WTC11 (cell line): ENCODE measurements at regions not wholly inside any gene's neighbourhood (a gene's known extent, or its start where the extent isn't known, plus 50 kb on each side); places are given as distances from the start of the nearest gene placed in this dataset.

Experiments
- ATAC-seq: fragments of 200-7000 bp; cut with Tn5 transposase; 2 replicates; pipeline ENCODE4 v1.10.0; 2021; ENCODE audit warnings: mild to moderate bottlenecking, moderate library complexity
- CTCF ChIA-PET: fragments of 300-600 bp; sonication (Branson Sonifier 250); formaldehyde crosslinking; loops from one replicate; lab custom pipeline; 2021; ENCODE audit warnings: antibody characterized with exemption; lab: Charles Lee
- POLR2A ChIA-PET: fragments of 350-600 bp; sonication (Branson Sonifier 250); formaldehyde crosslinking; loops from one replicate; lab custom pipeline; 2021; ENCODE audit warnings: antibody characterized with exemption; lab: Charles Lee
- DNase-seq: peaks from one replicate; pipeline ENCODE4 v3.0.0; 2021; ENCODE audit warnings: low spot score
- H3K27ac Mint-ChIP-seq: 2 replicates; pipeline ENCODE4 v1.8.0; 2021; ENCODE audit warnings: mixed read lengths
- H3K27me3 Mint-ChIP-seq: 2 replicates; pipeline ENCODE4 v1.8.0; 2021; ENCODE audit warnings: low read depth, mild to moderate bottlenecking, moderate library complexity, mixed read lengths
- H3K36me3 Mint-ChIP-seq: 2 replicates; pipeline ENCODE4 v1.8.0; 2021; ENCODE audit warnings: mixed read lengths
- H3K4me1 Mint-ChIP-seq: 2 replicates; pipeline ENCODE4 v1.8.0; 2022; ENCODE audit warnings: mixed read lengths
- H3K4me3 Mint-ChIP-seq: 2 replicates; pipeline ENCODE4 v1.8.0; 2021; ENCODE audit warnings: mild to moderate bottlenecking, moderate library complexity, mixed read lengths
- H3K9me3 Mint-ChIP-seq: 2 replicates; pipeline ENCODE4 v1.8.0; 2021; ENCODE audit warnings: mixed read lengths
- CBFB ChIP-seq: sonication (generic); formaldehyde crosslinking; IDR thresholded peaks from 2 replicates; pipeline ENCODE4 v1.8.1; 2022; ENCODE audit warnings: mild to moderate bottlenecking, low read depth, missing genetic modification reagents
- ETV6 ChIP-seq: sonication (generic); formaldehyde crosslinking; IDR thresholded peaks from 2 replicates; pipeline ENCODE4 v1.8.1; 2022; ENCODE audit warnings: mild to moderate bottlenecking, missing genetic modification reagents
- FOXJ3 ChIP-seq: sonication (generic); formaldehyde crosslinking; IDR thresholded peaks from 2 replicates; pipeline ENCODE4 v1.9.0; 2021; ENCODE audit warnings: missing genetic modification reagents, mild to moderate bottlenecking, borderline replicate concordance
- FOXP1 ChIP-seq: sonication (generic); formaldehyde crosslinking; IDR thresholded peaks from 2 replicates; pipeline ENCODE4 v1.8.0; 2022; ENCODE audit warnings: missing genetic modification reagents, mild to moderate bottlenecking, moderate library complexity, borderline replicate concordance
- GRHL2 ChIP-seq: fragments of 250-450 bp; sonication (Bioruptor Pico); IDR thresholded peaks from 2 replicates; pipeline ENCODE4 v1.8.0; 2022; ENCODE audit warnings: mild to moderate bottlenecking, moderate library complexity; ENCODE audit not compliant: insufficient replicate concordance, severe bottlenecking
- KAT7 ChIP-seq: sonication (generic); formaldehyde crosslinking; IDR thresholded peaks from 2 replicates; pipeline ENCODE4 v1.8.1; 2023; ENCODE audit warnings: missing genetic modification reagents, mild to moderate bottlenecking, borderline replicate concordance
- MXD4 ChIP-seq: fragments of 250-450 bp; sonication (Bioruptor Pico); IDR thresholded peaks from 2 replicates; pipeline ENCODE4 v1.8.0; 2021; ENCODE audit warnings: mild to moderate bottlenecking, moderate library complexity, borderline replicate concordance
- NFYB ChIP-seq: sonication (generic); formaldehyde crosslinking; conservative IDR thresholded peaks from 2 replicates; pipeline ENCODE4 v1.8.0; 2022; ENCODE audit warnings: low read depth, missing genetic modification reagents
- SMAD3 ChIP-seq: sonication (generic); formaldehyde crosslinking; IDR thresholded peaks from 2 replicates; pipeline ENCODE4 v1.8.0; 2022; ENCODE audit warnings: missing genetic modification reagents, mild to moderate bottlenecking, borderline replicate concordance
- SMAD4 ChIP-seq: sonication (generic); formaldehyde crosslinking; IDR thresholded peaks from 2 replicates; pipeline ENCODE4 v1.8.0; 2022; ENCODE audit warnings: mild to moderate bottlenecking, missing genetic modification reagents
- SP1 ChIP-seq: sonication (generic); formaldehyde crosslinking; conservative IDR thresholded peaks from 2 replicates; pipeline ENCODE4 v1.8.1; 2022; ENCODE audit warnings: missing genetic modification reagents
- TF ChIP-seq, protein P1 (sequence below): sonication (generic); formaldehyde crosslinking; IDR thresholded peaks from 2 replicates; pipeline ENCODE4 v1.8.1; 2022; ENCODE audit warnings: missing genetic modification reagents, borderline replicate concordance
- TF ChIP-seq, protein P2 (sequence below): fragments of 250-450 bp; sonication (Bioruptor Pico); IDR thresholded peaks from 2 replicates; pipeline ENCODE4 v2.1.2; 2022; ENCODE audit warnings: mild to moderate bottlenecking, moderate library complexity
- TF ChIP-seq, protein P3 (sequence below): fragments of 250-450 bp; sonication (Bioruptor Pico); conservative IDR thresholded peaks from 2 replicates; pipeline ENCODE4 v1.9.0; 2021; ENCODE audit warnings: mild to moderate bottlenecking
- TF ChIP-seq, protein P4 (sequence below): fragments of 200-600 bp; IDR thresholded peaks from 2 replicates; pipeline ENCODE4 v1.8.0; 2022; ENCODE audit warnings: antibody characterized with exemption
- TF ChIP-seq, protein P5 (sequence below): fragments of 250-450 bp; sonication (Bioruptor Pico); IDR thresholded peaks from 2 replicates; pipeline ENCODE4 v1.9.0; 2021; ENCODE audit warnings: mild to moderate bottlenecking
- TF ChIP-seq, protein P6 (sequence below): sonication (generic); formaldehyde crosslinking; IDR thresholded peaks from 2 replicates; pipeline ENCODE4 v1.8.1; 2023; ENCODE audit warnings: mild to moderate bottlenecking, missing genetic modification reagents, moderate library complexity
- TF ChIP-seq, protein P7 (sequence below): sonication (generic); formaldehyde crosslinking; IDR thresholded peaks from 2 replicates; pipeline ENCODE4 v1.8.1; 2022; ENCODE audit warnings: low read depth, mild to moderate bottlenecking, moderate library complexity, missing genetic modification reagents, borderline replicate concordance

DNA sequence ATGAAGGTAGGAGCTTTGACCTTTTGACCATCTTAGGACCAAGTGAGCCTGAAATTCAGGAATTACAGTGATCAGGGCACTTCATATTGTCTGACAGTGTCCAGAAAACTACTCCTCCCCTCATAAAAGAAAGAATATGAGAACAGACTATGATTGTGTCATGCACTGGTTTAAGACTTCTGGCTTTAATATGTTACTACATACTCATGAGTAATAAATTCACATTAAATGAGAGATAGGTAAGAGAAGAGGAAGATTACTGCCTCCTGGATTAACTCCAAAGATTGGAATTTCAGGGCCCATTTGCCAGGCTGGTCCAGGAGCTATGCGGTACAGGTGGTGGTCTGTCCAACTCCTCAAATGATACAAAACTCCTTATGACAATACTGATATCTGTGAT lies 213.5 kb upstream of the ADRA1B start:
- no peak for TF ChIP-seq SP1 (CRISPR knock-in tag)
- no peak for TF ChIP-seq ETV6
- TF ChIP-seq, protein P1, sequence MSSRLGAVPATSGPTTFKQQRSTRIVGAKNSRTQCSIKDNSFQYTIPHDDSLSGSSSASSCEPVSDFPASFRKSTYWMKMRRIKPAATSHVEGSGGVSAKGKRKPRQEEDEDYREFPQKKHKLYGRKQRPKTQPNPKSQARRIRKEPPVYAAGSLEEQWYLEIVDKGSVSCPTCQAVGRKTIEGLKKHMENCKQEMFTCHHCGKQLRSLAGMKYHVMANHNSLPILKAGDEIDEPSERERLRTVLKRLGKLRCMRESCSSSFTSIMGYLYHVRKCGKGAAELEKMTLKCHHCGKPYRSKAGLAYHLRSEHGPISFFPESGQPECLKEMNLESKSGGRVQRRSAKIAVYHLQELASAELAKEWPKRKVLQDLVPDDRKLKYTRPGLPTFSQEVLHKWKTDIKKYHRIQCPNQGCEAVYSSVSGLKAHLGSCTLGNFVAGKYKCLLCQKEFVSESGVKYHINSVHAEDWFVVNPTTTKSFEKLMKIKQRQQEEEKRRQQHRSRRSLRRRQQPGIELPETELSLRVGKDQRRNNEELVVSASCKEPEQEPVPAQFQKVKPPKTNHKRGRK (CRISPR knock-in tag) = no peak
- TF ChIP-seq, protein P2, sequence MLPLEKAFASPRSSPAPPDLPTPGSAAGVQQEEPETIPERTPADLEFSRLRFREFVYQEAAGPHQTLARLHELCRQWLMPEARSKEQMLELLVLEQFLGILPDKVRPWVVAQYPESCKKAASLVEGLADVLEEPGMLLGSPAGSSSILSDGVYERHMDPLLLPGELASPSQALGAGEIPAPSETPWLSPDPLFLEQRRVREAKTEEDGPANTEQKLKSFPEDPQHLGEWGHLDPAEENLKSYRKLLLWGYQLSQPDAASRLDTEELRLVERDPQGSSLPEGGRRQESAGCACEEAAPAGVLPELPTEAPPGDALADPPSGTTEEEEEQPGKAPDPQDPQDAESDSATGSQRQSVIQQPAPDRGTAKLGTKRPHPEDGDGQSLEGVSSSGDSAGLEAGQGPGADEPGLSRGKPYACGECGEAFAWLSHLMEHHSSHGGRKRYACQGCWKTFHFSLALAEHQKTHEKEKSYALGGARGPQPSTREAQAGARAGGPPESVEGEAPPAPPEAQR (CRISPR knock-in tag) = no peak
- no peak for TF ChIP-seq CBFB (CRISPR knock-in tag)
- TF ChIP-seq GRHL2 (CRISPR knock-in tag) = no peak
- TF ChIP-seq, protein P3, sequence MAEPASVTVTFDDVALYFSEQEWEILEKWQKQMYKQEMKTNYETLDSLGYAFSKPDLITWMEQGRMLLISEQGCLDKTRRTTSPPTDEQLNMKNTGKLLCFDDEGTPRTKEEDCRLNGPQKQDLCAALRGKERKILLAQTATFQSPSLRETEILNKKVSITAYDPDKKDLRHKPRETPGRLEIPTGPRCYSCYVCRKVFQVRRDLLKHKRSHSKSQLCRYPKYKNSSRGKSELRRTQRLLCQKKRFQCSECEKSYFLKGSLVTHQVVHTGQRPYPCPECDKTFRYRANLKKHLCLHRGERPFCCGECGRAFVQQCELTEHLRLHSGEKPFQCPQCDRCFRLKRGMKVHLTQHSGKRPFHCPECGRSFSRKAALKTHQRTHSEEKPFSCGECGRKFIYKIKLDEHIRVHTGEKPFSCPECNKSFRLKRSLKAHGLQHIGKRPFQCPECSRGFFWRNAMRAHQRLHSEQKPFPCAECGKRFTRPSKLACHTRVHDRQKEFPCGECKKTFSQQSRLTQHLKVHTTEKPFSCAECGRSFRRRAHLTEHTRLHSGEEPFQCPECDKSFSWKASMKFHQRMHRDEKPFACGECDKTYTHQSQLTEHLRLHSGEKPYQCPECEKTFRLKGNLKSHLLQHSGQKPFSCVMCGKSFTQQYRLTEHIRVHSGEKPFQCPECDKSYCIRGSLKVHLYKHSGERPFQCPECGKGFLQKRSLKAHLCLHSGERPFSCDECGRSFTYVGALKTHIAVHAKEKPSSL (CRISPR knock-in tag) = no peak
- TF ChIP-seq NFYB = no peak
- TF ChIP-seq FOXJ3 (CRISPR knock-in tag) = no peak
- TF ChIP-seq SMAD4 (CRISPR knock-in tag) = no peak
- TF ChIP-seq, protein P4, sequence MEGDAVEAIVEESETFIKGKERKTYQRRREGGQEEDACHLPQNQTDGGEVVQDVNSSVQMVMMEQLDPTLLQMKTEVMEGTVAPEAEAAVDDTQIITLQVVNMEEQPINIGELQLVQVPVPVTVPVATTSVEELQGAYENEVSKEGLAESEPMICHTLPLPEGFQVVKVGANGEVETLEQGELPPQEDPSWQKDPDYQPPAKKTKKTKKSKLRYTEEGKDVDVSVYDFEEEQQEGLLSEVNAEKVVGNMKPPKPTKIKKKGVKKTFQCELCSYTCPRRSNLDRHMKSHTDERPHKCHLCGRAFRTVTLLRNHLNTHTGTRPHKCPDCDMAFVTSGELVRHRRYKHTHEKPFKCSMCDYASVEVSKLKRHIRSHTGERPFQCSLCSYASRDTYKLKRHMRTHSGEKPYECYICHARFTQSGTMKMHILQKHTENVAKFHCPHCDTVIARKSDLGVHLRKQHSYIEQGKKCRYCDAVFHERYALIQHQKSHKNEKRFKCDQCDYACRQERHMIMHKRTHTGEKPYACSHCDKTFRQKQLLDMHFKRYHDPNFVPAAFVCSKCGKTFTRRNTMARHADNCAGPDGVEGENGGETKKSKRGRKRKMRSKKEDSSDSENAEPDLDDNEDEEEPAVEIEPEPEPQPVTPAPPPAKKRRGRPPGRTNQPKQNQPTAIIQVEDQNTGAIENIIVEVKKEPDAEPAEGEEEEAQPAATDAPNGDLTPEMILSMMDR = no peak
- no peak for TF ChIP-seq KAT7 (CRISPR knock-in tag)
- TF ChIP-seq, protein P5, sequence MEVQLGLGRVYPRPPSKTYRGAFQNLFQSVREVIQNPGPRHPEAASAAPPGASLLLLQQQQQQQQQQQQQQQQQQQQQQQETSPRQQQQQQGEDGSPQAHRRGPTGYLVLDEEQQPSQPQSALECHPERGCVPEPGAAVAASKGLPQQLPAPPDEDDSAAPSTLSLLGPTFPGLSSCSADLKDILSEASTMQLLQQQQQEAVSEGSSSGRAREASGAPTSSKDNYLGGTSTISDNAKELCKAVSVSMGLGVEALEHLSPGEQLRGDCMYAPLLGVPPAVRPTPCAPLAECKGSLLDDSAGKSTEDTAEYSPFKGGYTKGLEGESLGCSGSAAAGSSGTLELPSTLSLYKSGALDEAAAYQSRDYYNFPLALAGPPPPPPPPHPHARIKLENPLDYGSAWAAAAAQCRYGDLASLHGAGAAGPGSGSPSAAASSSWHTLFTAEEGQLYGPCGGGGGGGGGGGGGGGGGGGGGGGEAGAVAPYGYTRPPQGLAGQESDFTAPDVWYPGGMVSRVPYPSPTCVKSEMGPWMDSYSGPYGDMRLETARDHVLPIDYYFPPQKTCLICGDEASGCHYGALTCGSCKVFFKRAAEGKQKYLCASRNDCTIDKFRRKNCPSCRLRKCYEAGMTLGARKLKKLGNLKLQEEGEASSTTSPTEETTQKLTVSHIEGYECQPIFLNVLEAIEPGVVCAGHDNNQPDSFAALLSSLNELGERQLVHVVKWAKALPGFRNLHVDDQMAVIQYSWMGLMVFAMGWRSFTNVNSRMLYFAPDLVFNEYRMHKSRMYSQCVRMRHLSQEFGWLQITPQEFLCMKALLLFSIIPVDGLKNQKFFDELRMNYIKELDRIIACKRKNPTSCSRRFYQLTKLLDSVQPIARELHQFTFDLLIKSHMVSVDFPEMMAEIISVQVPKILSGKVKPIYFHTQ (CRISPR knock-in tag) = no peak
- no peak for TF ChIP-seq SMAD3 (CRISPR knock-in tag)
- TF ChIP-seq FOXP1 (CRISPR knock-in tag) = no peak
- TF ChIP-seq, protein P6, sequence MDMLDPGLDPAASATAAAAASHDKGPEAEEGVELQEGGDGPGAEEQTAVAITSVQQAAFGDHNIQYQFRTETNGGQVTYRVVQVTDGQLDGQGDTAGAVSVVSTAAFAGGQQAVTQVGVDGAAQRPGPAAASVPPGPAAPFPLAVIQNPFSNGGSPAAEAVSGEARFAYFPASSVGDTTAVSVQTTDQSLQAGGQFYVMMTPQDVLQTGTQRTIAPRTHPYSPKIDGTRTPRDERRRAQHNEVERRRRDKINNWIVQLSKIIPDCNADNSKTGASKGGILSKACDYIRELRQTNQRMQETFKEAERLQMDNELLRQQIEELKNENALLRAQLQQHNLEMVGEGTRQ (CRISPR knock-in tag) = no peak
- no peak for TF ChIP-seq MXD4 (CRISPR knock-in tag)
- TF ChIP-seq, protein P7, sequence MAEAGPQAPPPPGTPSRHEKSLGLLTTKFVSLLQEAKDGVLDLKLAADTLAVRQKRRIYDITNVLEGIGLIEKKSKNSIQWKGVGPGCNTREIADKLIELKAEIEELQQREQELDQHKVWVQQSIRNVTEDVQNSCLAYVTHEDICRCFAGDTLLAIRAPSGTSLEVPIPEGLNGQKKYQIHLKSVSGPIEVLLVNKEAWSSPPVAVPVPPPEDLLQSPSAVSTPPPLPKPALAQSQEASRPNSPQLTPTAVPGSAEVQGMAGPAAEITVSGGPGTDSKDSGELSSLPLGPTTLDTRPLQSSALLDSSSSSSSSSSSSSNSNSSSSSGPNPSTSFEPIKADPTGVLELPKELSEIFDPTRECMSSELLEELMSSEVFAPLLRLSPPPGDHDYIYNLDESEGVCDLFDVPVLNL = no peak
- ATAC-seq (no peak), DNase-seq (no peak)
- H3K4me3 Mint-ChIP-seq = no peak overlapping the region
- H3K36me3 Mint-ChIP-seq = peaks cover 8% of the 10 kb centered on the region
- no peak overlapping the region for H3K27ac Mint-ChIP-seq
- H3K9me3 Mint-ChIP-seq = peaks cover 10% of the 10 kb centered on the region
- H3K27me3 Mint-ChIP-seq = no peaks in the 10 kb centered on the region
- POLR2A ChIA-PET = no interaction called here
- H3K4me1 Mint-ChIP-seq = peaks cover 11% of the 10 kb centered on the region
- CTCF ChIA-PET = no interaction called here
